GM19467 (cell line): ENCODE measurements at regions not wholly inside any gene's neighbourhood (a gene's known extent, or its start where the extent isn't known, plus 50 kb on each side); places are given as distances from the start of the nearest gene placed in this dataset.
"Not testable (repeated sequence)": the region's sequence is repeated elsewhere in the genome, so short reads cannot be mapped to it uniquely, and the experiment has no call there.

Experiments used
- ATAC-seq: cut with Tn5 transposase; IDR thresholded peaks from one replicate; pipeline ENCODE4 v1.9.1; 2021; ENCODE audit warnings: mild to moderate bottlenecking, moderate library complexity; ENCODE audit not compliant: unreplicated experiment

- not testable (repeated sequence) for ATAC-seq
These were observed 125.2 kb downstream of the UNC93B1 start for GRCh38 chr11:67878666-67879065.

GRCh38 chr11:67877316-67877715, 126.6 kb downstream of the UNC93B1 start:
- ATAC-seq = not testable (repeated sequence)

- not testable (repeated sequence) for ATAC-seq
These were observed 130.7 kb downstream of the UNC93B1 start for GRCh38 chr11:67873223-67873622.

GRCh38 chr11:67871168-67871567, 132.7 kb downstream of the UNC93B1 start:
- ATAC-seq = not testable (repeated sequence)

- ATAC-seq = not testable (repeated sequence)
These were observed 141.0 kb downstream of the UNC93B1 start for GRCh38 chr11:67862896-67863295.

- not testable (repeated sequence) for ATAC-seq
These were observed 144.3 kb downstream of the UNC93B1 start for GRCh38 chr11:67859513-67860161.

- not testable (repeated sequence) for ATAC-seq
These were observed 153.2 kb downstream of the UNC93B1 start for GRCh38 chr11:67850747-67851146.

GRCh38 chr11:67849766-67850165, 154.1 kb downstream of the UNC93B1 start:
- ATAC-seq = not testable (repeated sequence)

GRCh38 chr11:67847896-67848875, 155.7 kb downstream of the UNC93B1 start:
- ATAC-seq = not testable (repeated sequence)

- not testable (repeated sequence) for ATAC-seq
These were observed 157.6 kb downstream of the UNC93B1 start for GRCh38 chr11:67846303-67846702.

- ATAC-seq = not testable (repeated sequence)
These were observed 158.6 kb downstream of the UNC93B1 start for GRCh38 chr11:67845296-67845695.

- ATAC-seq = not testable (repeated sequence)
These were observed 163.3 kb downstream of the UNC93B1 start for GRCh38 chr11:67840599-67840998.

GRCh38 chr11:67830152-67830551, 155.7 kb upstream of the ALDH3B2 start:
- ATAC-seq = not testable (repeated sequence)

- ATAC-seq = not testable (repeated sequence)
These were observed 152.5 kb upstream of the ALDH3B2 start for GRCh38 chr11:67826951-67827296.

GRCh38 chr11:67826028-67826950, 151.9 kb upstream of the ALDH3B2 start:
- ATAC-seq = not testable (repeated sequence)

GRCh38 chr11:67824861-67825260, 150.4 kb upstream of the ALDH3B2 start:
- not testable (repeated sequence) for ATAC-seq

GRCh38 chr11:67820081-67820480, 145.7 kb upstream of the ALDH3B2 start:
- ATAC-seq = no peak

GRCh38 chr11:67817558-67817957, 143.1 kb upstream of the ALDH3B2 start:
- not testable (repeated sequence) for ATAC-seq

GRCh38 chr11:67809301-67809700, 134.9 kb upstream of the ALDH3B2 start:
- not testable (repeated sequence) for ATAC-seq

GRCh38 chr11:67807896-67808295, 133.5 kb upstream of the ALDH3B2 start:
- ATAC-seq = not testable (repeated sequence)
